AG09319 (cell line): ENCODE measurements at regions not wholly inside any gene's neighbourhood (a gene's known extent, or its start where the extent isn't known, plus 50 kb on each side); places are given as distances from the start of the nearest gene placed in this dataset.

Source experiments
- DNase-seq: peaks from one replicate; pipeline ENCODE4 v3.0.0-alpha.2; 2010; ENCODE audit warnings: low read depth; ENCODE audit errors: extremely low read depth
- CTCF ChIP-seq: IDR thresholded peaks from 2 replicates; pipeline ENCODE4 v1.5.1; 2011; ENCODE audit warnings: low read depth, mild to moderate bottlenecking, inconsistent platforms, low read length, moderate library complexity

DNA sequence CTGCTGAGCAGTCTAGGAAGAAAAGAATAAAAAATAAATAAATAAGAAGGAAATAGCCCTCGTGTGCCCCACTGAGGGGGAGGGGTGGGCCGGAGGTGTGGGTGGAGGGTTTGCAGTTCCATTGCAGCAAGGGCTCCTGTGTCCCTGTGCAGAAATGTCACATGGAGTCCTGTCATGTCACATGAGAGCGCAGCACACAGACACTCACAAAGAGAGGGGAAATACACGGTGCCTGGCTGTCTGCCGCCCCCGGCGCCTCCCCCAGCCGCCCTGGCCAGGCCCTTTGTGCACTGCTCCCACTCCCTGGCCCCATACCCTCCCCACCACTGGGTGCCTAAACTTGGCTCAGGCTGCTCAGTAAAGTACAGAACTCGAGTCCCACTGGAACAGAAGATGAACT, 55.6 kb upstream of the SPTLC1 start:
- TF ChIP-seq CTCF: no peak
- no peak for DNase-seq

DNA sequence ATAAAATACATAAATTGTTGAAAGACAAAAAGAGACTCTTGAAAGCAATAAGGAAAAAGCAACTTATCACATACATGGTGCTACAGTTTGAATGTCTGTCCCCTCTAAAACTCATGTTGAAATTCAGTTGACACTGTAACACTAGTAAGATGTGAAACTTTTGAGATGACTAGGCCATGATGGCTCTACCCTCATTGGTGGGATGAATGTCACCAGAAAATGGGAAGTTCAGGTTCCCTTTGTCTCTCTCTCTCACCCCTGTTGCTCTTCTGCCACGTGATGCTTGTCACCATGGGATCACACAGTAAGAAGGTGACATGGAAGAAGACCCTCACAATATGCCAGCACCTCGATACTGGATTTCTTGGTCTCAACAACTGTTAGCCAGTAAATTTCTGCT, 50.3 kb upstream of the SPTLC1 start:
- no peak for TF ChIP-seq CTCF
- DNase-seq: no peak
